GM23248 (cell line): ENCODE measurements at regions not wholly inside any gene's neighbourhood (a gene's known extent, or its start where the extent isn't known, plus 50 kb on each side); places are given as distances from the start of the nearest gene placed in this dataset.

ENCODE experiments used
- EZH2 ChIP-seq: fragments of 200-600 bp; sonication (generic); IDR thresholded peaks from 2 replicates; pipeline ENCODE4 v1.6.1; 2018; ENCODE audit warnings: antibody characterized with exemption, mild to moderate bottlenecking; ENCODE audit not compliant: insufficient read depth, poor library complexity, severe bottlenecking
- EZH2phosphoT487 ChIP-seq: fragments of 200-600 bp; sonication (generic); IDR thresholded peaks from 2 replicates; pipeline ENCODE4 v1.6.1; 2018; ENCODE audit warnings: antibody characterized with exemption, moderate library complexity, mild to moderate bottlenecking, low read depth; ENCODE audit not compliant: insufficient read depth

GRCh38 chr6:146975093-146975492, 229.1 kb upstream of the STXBP5 start:
- TF ChIP-seq EZH2 (no peak), EZH2phosphoT487 (no peak)
